ENCODE measurements at regions not wholly inside any gene's neighbourhood (a gene's known extent, or its start where the extent isn't known, plus 50 kb on each side); places are given as distances from the start of the nearest gene placed in this dataset.

DNA sequence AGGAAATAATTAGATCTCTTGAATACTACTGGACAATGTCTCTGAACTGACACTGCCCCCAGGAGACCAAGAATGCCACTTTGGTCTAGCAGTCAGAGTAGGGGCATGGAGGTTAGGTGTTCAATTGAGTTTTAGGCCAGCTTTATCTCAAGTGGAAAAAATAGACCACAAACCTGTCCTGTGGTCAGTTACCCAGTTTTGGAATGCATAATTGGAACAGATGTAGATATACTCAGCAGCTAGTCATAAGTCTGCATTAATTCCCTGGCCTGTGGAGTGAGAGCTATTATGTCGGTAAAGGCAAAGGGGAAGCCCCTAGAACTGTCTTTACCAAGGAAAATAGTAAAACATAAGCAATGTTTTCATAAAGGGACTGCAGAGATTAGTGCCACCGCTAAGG, 587.7 kb downstream of the GLUD2 start:
- no peak for TF ChIP-seq POLR2AphosphoS5 (IDR thresholded peaks at IDR 0.05; ENCODE audit: low read depth, low read length)
- TF ChIP-seq SIN3A (IDR thresholded peaks at IDR 0.05; ENCODE audit: borderline replicate concordance, insufficient read depth, low read length), result no peak
- TF ChIP-seq TAF1 (IDR thresholded peaks at IDR 0.05; ENCODE audit: borderline replicate concordance, insufficient read depth, low read length), result no peak

Measured in PFSK-1 (cell line).